ENCODE measurements at regions not wholly inside any gene's neighbourhood (a gene's known extent, or its start where the extent isn't known, plus 50 kb on each side); places are given as distances from the start of the nearest gene placed in this dataset.

DNA sequence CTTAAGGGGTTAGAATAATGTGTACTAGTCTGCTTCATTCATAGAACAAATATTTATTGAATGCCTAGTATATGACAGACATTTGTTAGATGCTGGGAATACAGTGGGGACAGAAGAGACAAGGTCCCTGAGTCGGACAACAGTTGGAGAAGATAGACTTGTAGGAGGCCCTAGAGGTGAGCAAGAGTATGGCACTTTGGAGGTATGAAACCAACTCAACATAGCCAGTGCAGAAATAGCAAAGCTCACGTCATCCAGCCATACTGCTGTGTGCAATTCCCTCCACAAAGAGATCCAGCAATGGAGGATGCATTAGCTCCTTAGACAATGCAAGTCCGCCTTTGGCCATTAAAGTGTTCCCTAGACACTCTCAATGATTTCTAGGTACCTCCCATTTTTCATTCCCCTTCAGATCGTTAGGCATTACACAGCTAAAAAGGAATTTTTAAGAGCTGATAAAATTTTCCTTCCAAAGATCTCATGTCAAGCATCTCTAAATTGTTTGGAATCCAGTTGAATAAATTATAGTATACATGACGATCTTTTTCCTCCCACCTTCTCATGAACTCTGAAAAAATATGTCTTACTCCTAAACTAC lies 1949.6 kb upstream of the WWC1 start:
- no peak for TF ChIP-seq PRRX2 (CRISPR knock-in tag; IDR thresholded peaks at IDR 0.05)
- TF ChIP-seq CTCF (IDR thresholded peaks at IDR 0.05) = no peak; the same call in 1 of the 2 replicates
- no peak for TF ChIP-seq RELA (CRISPR knock-in tag; IDR thresholded peaks at IDR 0.05; ENCODE audit: borderline replicate concordance)
- no peak for TF ChIP-seq NR3C1 (CRISPR knock-in tag; conservative IDR thresholded peaks at IDR 0.05; ENCODE audit: low read depth)
- TF ChIP-seq, protein P1, sequence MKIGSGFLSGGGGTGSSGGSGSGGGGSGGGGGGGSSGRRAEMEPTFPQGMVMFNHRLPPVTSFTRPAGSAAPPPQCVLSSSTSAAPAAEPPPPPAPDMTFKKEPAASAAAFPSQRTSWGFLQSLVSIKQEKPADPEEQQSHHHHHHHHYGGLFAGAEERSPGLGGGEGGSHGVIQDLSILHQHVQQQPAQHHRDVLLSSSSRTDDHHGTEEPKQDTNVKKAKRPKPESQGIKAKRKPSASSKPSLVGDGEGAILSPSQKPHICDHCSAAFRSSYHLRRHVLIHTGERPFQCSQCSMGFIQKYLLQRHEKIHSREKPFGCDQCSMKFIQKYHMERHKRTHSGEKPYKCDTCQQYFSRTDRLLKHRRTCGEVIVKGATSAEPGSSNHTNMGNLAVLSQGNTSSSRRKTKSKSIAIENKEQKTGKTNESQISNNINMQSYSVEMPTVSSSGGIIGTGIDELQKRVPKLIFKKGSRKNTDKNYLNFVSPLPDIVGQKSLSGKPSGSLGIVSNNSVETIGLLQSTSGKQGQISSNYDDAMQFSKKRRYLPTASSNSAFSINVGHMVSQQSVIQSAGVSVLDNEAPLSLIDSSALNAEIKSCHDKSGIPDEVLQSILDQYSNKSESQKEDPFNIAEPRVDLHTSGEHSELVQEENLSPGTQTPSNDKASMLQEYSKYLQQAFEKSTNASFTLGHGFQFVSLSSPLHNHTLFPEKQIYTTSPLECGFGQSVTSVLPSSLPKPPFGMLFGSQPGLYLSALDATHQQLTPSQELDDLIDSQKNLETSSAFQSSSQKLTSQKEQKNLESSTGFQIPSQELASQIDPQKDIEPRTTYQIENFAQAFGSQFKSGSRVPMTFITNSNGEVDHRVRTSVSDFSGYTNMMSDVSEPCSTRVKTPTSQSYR (CRISPR knock-in tag; IDR thresholded peaks at IDR 0.05) = no peak
- TF ChIP-seq E2F4 (CRISPR knock-in tag; IDR thresholded peaks at IDR 0.05; ENCODE audit: borderline replicate concordance, low read depth) = no peak
- TF ChIP-seq ATF2 (CRISPR knock-in tag; IDR thresholded peaks at IDR 0.05; ENCODE audit: borderline replicate concordance, low read depth) = no peak
- no peak for TF ChIP-seq FOXJ3 (CRISPR knock-in tag; IDR thresholded peaks at IDR 0.05; ENCODE audit: borderline replicate concordance)
- TF ChIP-seq MAX (CRISPR knock-in tag; IDR thresholded peaks at IDR 0.05) = no peak
- TF ChIP-seq CREB1 (CRISPR knock-in tag; IDR thresholded peaks at IDR 0.05) = no peak
- TF ChIP-seq HMGXB4 (CRISPR knock-in tag; IDR thresholded peaks at IDR 0.05) = no peak
- TF ChIP-seq ZNF396 (CRISPR knock-in tag; IDR thresholded peaks at IDR 0.05; ENCODE audit: borderline replicate concordance) = no peak
- no peak for TF ChIP-seq ZNF138 (CRISPR knock-in tag; conservative IDR thresholded peaks at IDR 0.05)
- no peak for TF ChIP-seq SP1 (CRISPR knock-in tag; conservative IDR thresholded peaks at IDR 0.05)
